ENCODE measurements at regions not wholly inside any gene's neighbourhood (a gene's known extent, or its start where the extent isn't known, plus 50 kb on each side); places are given as distances from the start of the nearest gene placed in this dataset.

DNA sequence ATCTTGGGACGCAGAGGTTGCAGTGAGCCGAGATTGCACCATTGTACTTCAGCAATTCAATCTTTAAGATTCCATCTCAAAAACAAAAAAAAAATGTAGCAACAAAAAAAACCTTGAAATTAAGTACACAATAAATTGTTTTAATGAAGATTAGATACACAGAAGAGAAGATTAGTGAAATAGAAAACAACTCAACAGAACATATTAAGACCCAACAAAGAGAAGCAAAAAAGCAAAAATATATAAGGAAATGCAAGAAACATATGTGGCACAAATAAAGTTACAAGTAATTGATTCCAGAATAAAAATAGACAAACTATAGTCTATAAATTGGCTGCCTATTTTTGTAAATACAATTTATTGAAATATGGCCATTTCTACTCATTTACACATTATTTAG lies 445.2 kb downstream of the EPM2A start:
- BruUV-seq (replicated peaks): no TSS peak

DNA sequence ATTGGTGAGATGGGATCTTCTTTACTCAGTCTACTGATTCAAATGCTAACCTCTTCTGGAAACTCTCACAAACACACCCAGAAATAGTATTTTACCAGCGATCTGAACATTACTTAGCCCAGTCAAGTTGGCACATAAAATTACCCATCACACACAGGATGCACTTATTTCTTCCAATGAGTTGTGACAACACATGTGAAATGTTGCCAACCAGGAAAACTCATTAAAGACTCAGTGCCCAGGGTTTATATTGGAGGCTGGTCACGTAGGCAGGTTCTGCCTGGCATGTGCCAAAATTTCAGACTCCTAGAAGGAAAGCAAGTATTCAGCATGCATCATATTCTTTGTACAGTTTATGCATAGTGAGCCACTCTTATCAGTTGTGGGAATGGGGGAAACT lies 443.3 kb downstream of the EPM2A start:
- CTCF ChIA-PET: no interaction called here
- TF ChIP-seq, protein P1, sequence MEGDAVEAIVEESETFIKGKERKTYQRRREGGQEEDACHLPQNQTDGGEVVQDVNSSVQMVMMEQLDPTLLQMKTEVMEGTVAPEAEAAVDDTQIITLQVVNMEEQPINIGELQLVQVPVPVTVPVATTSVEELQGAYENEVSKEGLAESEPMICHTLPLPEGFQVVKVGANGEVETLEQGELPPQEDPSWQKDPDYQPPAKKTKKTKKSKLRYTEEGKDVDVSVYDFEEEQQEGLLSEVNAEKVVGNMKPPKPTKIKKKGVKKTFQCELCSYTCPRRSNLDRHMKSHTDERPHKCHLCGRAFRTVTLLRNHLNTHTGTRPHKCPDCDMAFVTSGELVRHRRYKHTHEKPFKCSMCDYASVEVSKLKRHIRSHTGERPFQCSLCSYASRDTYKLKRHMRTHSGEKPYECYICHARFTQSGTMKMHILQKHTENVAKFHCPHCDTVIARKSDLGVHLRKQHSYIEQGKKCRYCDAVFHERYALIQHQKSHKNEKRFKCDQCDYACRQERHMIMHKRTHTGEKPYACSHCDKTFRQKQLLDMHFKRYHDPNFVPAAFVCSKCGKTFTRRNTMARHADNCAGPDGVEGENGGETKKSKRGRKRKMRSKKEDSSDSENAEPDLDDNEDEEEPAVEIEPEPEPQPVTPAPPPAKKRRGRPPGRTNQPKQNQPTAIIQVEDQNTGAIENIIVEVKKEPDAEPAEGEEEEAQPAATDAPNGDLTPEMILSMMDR (conservative IDR thresholded peaks at IDR 0.05; ENCODE audit: low read depth, low read length): no peak
- TF ChIP-seq EZH2phosphoT487 (IDR thresholded peaks at IDR 0.05; ENCODE audit: borderline replicate concordance, low read length) (no peak), EZH2 (IDR thresholded peaks at IDR 0.05; ENCODE audit: low read length, unreplicated experiment) (no peak)
- ATAC-seq (no peak), DNase-seq (no peak)
- no peak overlapping the region for H2AFZ ChIP-seq (ENCODE audit: low read length)
- H3K9me3 ChIP-seq (ENCODE audit: low read length): no peaks in the 10 kb centered on the region
- H3K4me3 ChIP-seq (ENCODE audit: low read length): no peak overlapping the region
- H3K4me1 ChIP-seq (ENCODE audit: insufficient read depth, low read length): no peaks in the 10 kb centered on the region
- H3K27me3 ChIP-seq (ENCODE audit: low read length): no peaks in the 10 kb centered on the region
- intact Hi-C loops (cut with micrococcal nuclease): no loop called here
- H3K9me2 ChIP-seq (replicated peaks; ENCODE audit: low read length): no peaks in the 10 kb centered on the region
- no TSS peak for BruUV-seq (replicated peaks)
- H3K4me2 ChIP-seq (ENCODE audit: low read length): no peak overlapping the region
- POLR2A ChIA-PET (ENCODE audit: unreplicated experiment): no interaction called here
- no peaks in the 10 kb centered on the region for H3K36me3 ChIP-seq (ENCODE audit: low read depth, low read length)
- H4K20me1 ChIP-seq (ENCODE audit: low read length): no peaks in the 10 kb centered on the region
- H3K27ac ChIP-seq (ENCODE audit: low read length): no peak overlapping the region
- no peak overlapping the region for H3K9ac ChIP-seq (ENCODE audit: low read length)
- H3F3A ChIP-seq (ENCODE audit: low read length, unreplicated experiment): no peaks in the 10 kb centered on the region
- no peaks in the 10 kb centered on the region for H3K79me2 ChIP-seq (ENCODE audit: low read length)

More for the DNA sequence above, 445.2 kb downstream of the EPM2A start:
- H3K27ac ChIP-seq (ENCODE audit: low read length): no peak overlapping the region
- no peak overlapping the region for H3K4me2 ChIP-seq (ENCODE audit: low read length)
- H3K9ac ChIP-seq (ENCODE audit: low read length): no peak overlapping the region
- intact Hi-C loops (cut with micrococcal nuclease): no loop called here
- no peak for ATAC-seq
- H3K9me2 ChIP-seq (replicated peaks; ENCODE audit: low read length): no peaks in the 10 kb centered on the region
- no peak for DNase-seq
- no peaks in the 10 kb centered on the region for H3K79me2 ChIP-seq (ENCODE audit: low read length)
- H3F3A ChIP-seq (ENCODE audit: low read length, unreplicated experiment): no peaks in the 10 kb centered on the region
- H4K20me1 ChIP-seq (ENCODE audit: low read length): no peaks in the 10 kb centered on the region
- H3K36me3 ChIP-seq (ENCODE audit: low read depth, low read length): no peaks in the 10 kb centered on the region
- H3K4me3 ChIP-seq (ENCODE audit: low read length): no peak overlapping the region
- H3K4me1 ChIP-seq (ENCODE audit: insufficient read depth, low read length): no peaks in the 10 kb centered on the region
- no peak overlapping the region for H2AFZ ChIP-seq (ENCODE audit: low read length)
- H3K27me3 ChIP-seq (ENCODE audit: low read length): no peaks in the 10 kb centered on the region
- TF ChIP-seq EZH2 (IDR thresholded peaks at IDR 0.05; ENCODE audit: low read length, unreplicated experiment) (no peak), EZH2phosphoT487 (IDR thresholded peaks at IDR 0.05; ENCODE audit: borderline replicate concordance, low read length) (no peak)
- TF ChIP-seq, protein P1 (conservative IDR thresholded peaks at IDR 0.05; ENCODE audit: low read depth, low read length): no peak
- CTCF ChIA-PET: no interaction called here
- POLR2A ChIA-PET (ENCODE audit: unreplicated experiment): no interaction called here
- H3K9me3 ChIP-seq (ENCODE audit: low read length): no peaks in the 10 kb centered on the region

DNA sequence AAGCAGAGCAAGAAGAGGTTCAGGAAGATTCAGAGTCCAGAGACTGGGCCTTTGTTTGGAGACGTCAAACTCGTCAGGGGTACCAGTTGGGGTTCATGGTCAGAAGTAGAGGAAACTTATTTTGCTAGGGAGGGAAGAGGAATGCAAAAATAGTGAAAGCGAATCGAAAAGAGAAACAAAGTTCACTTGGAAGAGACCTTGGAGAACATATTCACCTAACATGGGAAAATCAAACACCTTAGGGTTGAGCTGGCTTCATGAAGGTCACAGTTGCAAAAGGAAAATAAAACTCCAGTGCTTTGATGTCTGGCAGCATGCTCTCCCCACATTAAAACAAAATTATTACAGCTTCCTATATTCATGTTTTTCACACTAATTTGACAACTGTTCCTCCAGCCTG lies 440.4 kb downstream of the EPM2A start:
- Histone ChIP-seq H3F3A (ENCODE audit: low read length, unreplicated experiment) (no peaks in the 10 kb centered on the region), H2AFZ (ENCODE audit: low read length) (no peak overlapping the region), H3K36me3 (ENCODE audit: low read depth, low read length) (no peaks in the 10 kb centered on the region), H3K9me3 (ENCODE audit: low read length) (no peaks in the 10 kb centered on the region), H3K9ac (ENCODE audit: low read length) (no peak overlapping the region), H3K27ac (ENCODE audit: low read length) (no peak overlapping the region), H3K4me2 (ENCODE audit: low read length) (no peak overlapping the region), H3K9me2 (replicated peaks; ENCODE audit: low read length) (no peaks in the 10 kb centered on the region), H3K27me3 (ENCODE audit: low read length) (no peaks in the 10 kb centered on the region), H3K4me3 (ENCODE audit: low read length) (no peak overlapping the region), H4K20me1 (ENCODE audit: low read length) (no peaks in the 10 kb centered on the region), H3K79me2 (ENCODE audit: low read length) (no peaks in the 10 kb centered on the region), H3K4me1 (ENCODE audit: insufficient read depth, low read length) (no peaks in the 10 kb centered on the region)
- ChIA-PET POLR2A (ENCODE audit: unreplicated experiment) (interaction anchor here (0.5 kb wide), 1 partner anchor 291 kb away, joined by 6 read pairs; no protein-coding TSS in a partner anchor), CTCF (no interaction called here)
- no peak for ATAC-seq
- intact Hi-C loops (cut with micrococcal nuclease): no loop called here
- DNase-seq: no peak
- TF ChIP-seq, protein P1 (conservative IDR thresholded peaks at IDR 0.05; ENCODE audit: low read depth, low read length): no peak
- TF ChIP-seq EZH2phosphoT487 (IDR thresholded peaks at IDR 0.05; ENCODE audit: borderline replicate concordance, low read length) (no peak), EZH2 (IDR thresholded peaks at IDR 0.05; ENCODE audit: low read length, unreplicated experiment) (no peak)
- no TSS peak for BruUV-seq (replicated peaks)

Measured in PC-3 (cell line).